ENCODE measurements at regions not wholly inside any gene's neighbourhood (a gene's known extent, or its start where the extent isn't known, plus 50 kb on each side); places are given as distances from the start of the nearest gene placed in this dataset.

DNA sequence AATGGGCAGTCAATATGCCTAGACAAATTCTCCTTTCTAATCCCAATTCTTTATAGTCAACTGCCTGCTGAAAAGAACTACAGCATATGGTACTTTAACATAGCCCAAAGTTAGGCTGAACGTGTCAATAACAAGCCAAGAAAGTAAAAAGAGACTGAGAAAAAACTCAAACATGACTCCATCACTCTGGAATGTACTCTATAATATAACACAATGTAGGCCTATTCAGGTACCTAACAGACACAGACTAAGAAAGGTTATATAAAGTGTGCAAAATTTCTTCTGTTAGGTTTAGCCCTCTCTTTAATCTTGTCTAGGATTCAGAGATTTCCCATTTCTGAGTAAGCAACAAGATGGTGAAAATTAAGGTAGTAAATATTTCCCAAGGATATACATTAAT is 209.7 kb upstream of the PRR16 start:
- no peaks in the 10 kb centered on the region for H4K20me1 ChIP-seq (ENCODE audit: control insufficient read depth, extremely low read depth, insufficient read depth, low read length)
- H3K79me2 ChIP-seq (ENCODE audit: control insufficient read depth, insufficient read depth, low read length) = no peaks in the 10 kb centered on the region
- no peak overlapping the region for H3K9ac ChIP-seq (ENCODE audit: control insufficient read depth, extremely low read depth, insufficient read depth, low read length)
- H3K4me1 ChIP-seq (ENCODE audit: control insufficient read depth, extremely low read depth, insufficient read depth, low read length) = no peaks in the 10 kb centered on the region
- DNase-seq (ENCODE audit: low read depth, low spot score) = no peak
- no peak overlapping the region for H3K4me2 ChIP-seq (ENCODE audit: control insufficient read depth, extremely low read depth, insufficient read depth, low read depth, low read length)
- H3K9me3 ChIP-seq (ENCODE audit: control insufficient read depth, low read depth, low read length) = no peaks in the 10 kb centered on the region
- H2AFZ ChIP-seq (ENCODE audit: control insufficient read depth, low read length) = no peak overlapping the region
- H3K36me3 ChIP-seq (ENCODE audit: control insufficient read depth in 2 of 2, extremely low read depth in 1 of 2, insufficient read depth in 2 of 2, low read length in 2 of 2) = no peaks in the 10 kb centered on the region
- dilution Hi-C loops (cut with MboI; ENCODE audit: extremely low pct_ligation_motif_present, low sequenced_read_pairs) = no loop called here
- no peak overlapping the region for H3K27ac ChIP-seq (ENCODE audit: control insufficient read depth, insufficient read depth, low read length)
- no peak for FAIRE-seq
- TF ChIP-seq EZH2 (IDR thresholded peaks at IDR 0.05; ENCODE audit: low read length) (no peak), CTCF (optimal IDR thresholded peaks at IDR 0.05 in 1 of 3, IDR thresholded peaks at IDR 0.05 in 1 of 3, conservative IDR thresholded peaks at IDR 0.05 in 1 of 3; ENCODE audit: extremely low read depth in 1 of 3, insufficient read depth in 2 of 3, low read length in 3 of 3) (no peak)
- no peak overlapping the region for H3K4me3 ChIP-seq (ENCODE audit: control insufficient read depth in 2 of 3, extremely low read depth in 1 of 3, insufficient read depth in 2 of 3, low read depth in 1 of 3, low read length in 3 of 3)
- H3K9me1 ChIP-seq (ENCODE audit: control insufficient read depth, extremely low read depth, insufficient read depth, low read length) = no peaks in the 10 kb centered on the region
- no peaks in the 10 kb centered on the region for H3K27me3 ChIP-seq (ENCODE audit: control insufficient read depth, extremely low read depth, insufficient read depth, low read length)

DNA sequence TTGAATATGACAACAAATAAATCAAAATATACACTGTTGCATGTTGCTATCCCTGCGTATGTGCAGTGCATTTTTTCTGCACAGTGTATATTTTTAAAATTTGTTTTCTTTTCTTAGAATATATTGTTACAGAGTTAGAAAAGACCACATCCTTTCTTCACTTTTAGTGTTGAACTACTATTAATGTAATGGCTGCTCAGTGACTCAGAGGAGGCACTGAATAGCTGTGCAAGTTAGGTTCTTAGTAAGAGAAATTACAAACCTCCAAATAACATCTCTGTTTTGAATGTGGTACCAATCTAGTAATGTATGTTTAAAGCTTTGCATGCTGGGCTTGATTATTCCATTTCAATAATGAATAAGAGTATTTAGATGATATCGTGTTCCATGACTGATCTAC is 208.9 kb upstream of the PRR16 start:
- FAIRE-seq = no peak

More for the DNA sequence above, 208.9 kb upstream of the PRR16 start:
- Histone ChIP-seq H3K79me2 (ENCODE audit: control insufficient read depth, insufficient read depth, low read length) (no peaks in the 10 kb centered on the region), H3K27ac (ENCODE audit: control insufficient read depth, insufficient read depth, low read length) (no peak overlapping the region), H3K9me1 (ENCODE audit: control insufficient read depth, extremely low read depth, insufficient read depth, low read length) (no peaks in the 10 kb centered on the region), H3K4me1 (ENCODE audit: control insufficient read depth, extremely low read depth, insufficient read depth, low read length) (no peaks in the 10 kb centered on the region), H3K4me3 (ENCODE audit: control insufficient read depth in 2 of 3, extremely low read depth in 1 of 3, insufficient read depth in 2 of 3, low read depth in 1 of 3, low read length in 3 of 3) (no peak overlapping the region), H3K9ac (ENCODE audit: control insufficient read depth, extremely low read depth, insufficient read depth, low read length) (no peak overlapping the region), H3K9me3 (ENCODE audit: control insufficient read depth, low read depth, low read length) (no peaks in the 10 kb centered on the region), H3K27me3 (ENCODE audit: control insufficient read depth, extremely low read depth, insufficient read depth, low read length) (no peaks in the 10 kb centered on the region), H2AFZ (ENCODE audit: control insufficient read depth, low read length) (no peak overlapping the region), H3K4me2 (ENCODE audit: control insufficient read depth, extremely low read depth, insufficient read depth, low read depth, low read length) (no peak overlapping the region), H3K36me3 (ENCODE audit: control insufficient read depth in 2 of 2, extremely low read depth in 1 of 2, insufficient read depth in 2 of 2, low read length in 2 of 2) (no peaks in the 10 kb centered on the region), H4K20me1 (ENCODE audit: control insufficient read depth, extremely low read depth, insufficient read depth, low read length) (no peaks in the 10 kb centered on the region)
- dilution Hi-C loops (cut with MboI; ENCODE audit: extremely low pct_ligation_motif_present, low sequenced_read_pairs) = no loop called here
- no peak for TF ChIP-seq CTCF (optimal IDR thresholded peaks at IDR 0.05 in 1 of 3, IDR thresholded peaks at IDR 0.05 in 1 of 3, conservative IDR thresholded peaks at IDR 0.05 in 1 of 3; ENCODE audit: extremely low read depth in 1 of 3, insufficient read depth in 2 of 3, low read length in 3 of 3)
- TF ChIP-seq EZH2 (IDR thresholded peaks at IDR 0.05; ENCODE audit: low read length) = no peak
- DNase-seq (ENCODE audit: low read depth, low spot score) = no peak
